Panc1 (cell line): ENCODE measurements at regions not wholly inside any gene's neighbourhood (a gene's known extent, or its start where the extent isn't known, plus 50 kb on each side); places are given as distances from the start of the nearest gene placed in this dataset.

Experiments used
- ATAC-seq: fragments of 200-7000 bp; cut with Tn5 transposase; 2 replicates; pipeline ENCODE4 v1.9.1; 2020; ENCODE audit warnings: mild to moderate bottlenecking, moderate library complexity
- BruUV-seq: library from RNA; stranded (reverse); fragments of 400-500 nt; replicated peaks from 2 replicates; lab custom pipeline; 2021; lab: Mats Ljungman, UMichigan
- CTCF ChIA-PET: fragments of 300-600 bp; sonication (Branson Sonifier 250); formaldehyde crosslinking; loops from one replicate; lab custom pipeline; 2022; ENCODE audit warnings: antibody characterized with exemption; lab: Charles Lee
- POLR2A ChIA-PET: fragments of 300-600 bp; sonication (Branson Sonifier 250); formaldehyde crosslinking; loops from one replicate; lab custom pipeline; 2022; ENCODE audit warnings: antibody characterized with exemption; lab: Charles Lee
- DNase-seq: peaks from one replicate; pipeline ENCODE4 v3.0.0-alpha.2; 2010; ENCODE audit warnings: low read depth, low spot score
- H3K27ac ChIP-seq: 2 replicates; pipeline ENCODE4 v1.5.1; 2011; ENCODE audit warnings: mild to moderate bottlenecking, low read length, inconsistent platforms
- H3K27me3 ChIP-seq: fragments of 200-500 bp; sonication (Bioruptor generic); 2 replicates; pipeline ENCODE4 v1.6.0; 2014; ENCODE audit warnings: low read length, inconsistent platforms; ENCODE audit not compliant: control insufficient read depth, insufficient read depth
- H3K36me3 ChIP-seq: fragments of 200-500 bp; sonication (Bioruptor generic); 2 replicates; pipeline ENCODE4 v1.5.1; 2014; ENCODE audit warnings: inconsistent platforms, mild to moderate bottlenecking, low read length, moderate library complexity; ENCODE audit not compliant: control insufficient read depth, insufficient read depth
- H3K4me1 ChIP-seq: 2 replicates; pipeline ENCODE4 v1.5.1; 2011; ENCODE audit warnings: inconsistent platforms, mild to moderate bottlenecking, low read length, moderate library complexity; ENCODE audit not compliant: control insufficient read depth, insufficient read depth
- H3K4me3 ChIP-seq, 2 experiments: 2 replicates each; pipeline ENCODE4 v1.5.1; 2011 to 2012; ENCODE audit warnings: low read depth in 2 of 2, low read length in 2 of 2, mild to moderate bottlenecking in 2 of 2, inconsistent platforms in 1 of 2, moderate library complexity in 1 of 2
- H3K9me3 ChIP-seq: fragments of 200-500 bp; sonication (Bioruptor generic); 2 replicates; pipeline ENCODE4 v1.5.1; 2014; ENCODE audit warnings: low read depth, mild to moderate bottlenecking, inconsistent platforms, low read length, moderate library complexity; ENCODE audit not compliant: control insufficient read depth, insufficient read depth
- CTCF ChIP-seq: fragments of 450-650 bp; IDR thresholded peaks from 2 replicates; pipeline ENCODE4 v1.5.1; 2017; ENCODE audit warnings: mild to moderate bottlenecking
- POLR2AphosphoS5 ChIP-seq: IDR thresholded peaks from 2 replicates; pipeline ENCODE4 v1.6.1; 2012; ENCODE audit warnings: mild to moderate bottlenecking, low read depth, low read length, moderate library complexity
- SIN3A ChIP-seq: IDR thresholded peaks from 2 replicates; pipeline ENCODE4 v1.6.1; 2012; ENCODE audit warnings: low read depth, mild to moderate bottlenecking, low read length, moderate library complexity, borderline replicate concordance; ENCODE audit not compliant: insufficient read depth
- TCF7L2 ChIP-seq: IDR thresholded peaks from 2 replicates; pipeline ENCODE4 v1.6.1; 2011; ENCODE audit warnings: mild to moderate bottlenecking, low read depth, low read length, inconsistent platforms
- in situ Hi-C: cut with HindIII; loops from 2 replicates; pipeline ENCODE4 v1.10.0; 2016; ENCODE audit warnings: low sequenced_read_pairs, low pct_unique_long_range_greater_than_20kb
- intact Hi-C: fragments of 100-400 bp; cut with micrococcal nuclease; formaldehyde crosslinking; loops from one replicate; pipeline ENCODE4 v1.10.0; 2022; ENCODE audit not compliant: unreplicated experiment
- TF ChIP-seq, protein P1 (sequence below), 2 experiments: IDR thresholded peaks; 2 replicates each; pipeline ENCODE4 v1.6.1; 2011 to 2012; ENCODE audit warnings: low read depth in 2 of 2, control low read depth in 1 of 2, low read length in 1 of 2, mild to moderate bottlenecking in 1 of 2, moderate library complexity in 1 of 2; ENCODE audit not compliant: insufficient read depth in 1 of 2

DNA sequence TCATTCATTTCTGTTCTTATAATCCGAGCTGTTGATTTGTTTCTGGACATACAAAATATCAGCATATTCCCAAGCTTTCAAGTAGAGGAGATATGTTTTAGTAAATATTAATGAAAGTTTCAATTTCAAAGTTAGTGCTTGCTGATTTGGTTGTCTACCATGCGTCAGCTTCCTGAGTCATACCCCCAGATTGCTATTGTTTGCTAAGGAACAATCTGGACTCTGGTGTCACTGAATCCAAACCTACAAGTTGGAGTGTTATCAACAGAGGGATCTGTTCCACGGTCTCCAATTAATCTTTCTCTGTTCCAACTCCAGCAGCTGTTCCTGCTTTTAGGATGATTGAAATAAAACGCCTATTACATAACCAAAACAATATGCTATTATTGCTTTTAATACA lies 96.1 kb upstream of the FAM9A start:
- H3K9me3 ChIP-seq = no peaks in the 10 kb centered on the region
- ATAC-seq (no peak), DNase-seq (no peak)
- H3K27me3 ChIP-seq = no peaks in the 10 kb centered on the region
- intact Hi-C loops = no loop called here
- BruUV-seq = no TSS peak
- CTCF ChIA-PET = no interaction called here
- H3K36me3 ChIP-seq = no peaks in the 10 kb centered on the region
- TF ChIP-seq TCF7L2 = no peak
- POLR2A ChIA-PET = no interaction called here
- H3K4me1 ChIP-seq = no peaks in the 10 kb centered on the region
- no peak overlapping the region for H3K27ac ChIP-seq
- no peak overlapping the region for H3K4me3 ChIP-seq
- in situ Hi-C loops = no loop called here

DNA sequence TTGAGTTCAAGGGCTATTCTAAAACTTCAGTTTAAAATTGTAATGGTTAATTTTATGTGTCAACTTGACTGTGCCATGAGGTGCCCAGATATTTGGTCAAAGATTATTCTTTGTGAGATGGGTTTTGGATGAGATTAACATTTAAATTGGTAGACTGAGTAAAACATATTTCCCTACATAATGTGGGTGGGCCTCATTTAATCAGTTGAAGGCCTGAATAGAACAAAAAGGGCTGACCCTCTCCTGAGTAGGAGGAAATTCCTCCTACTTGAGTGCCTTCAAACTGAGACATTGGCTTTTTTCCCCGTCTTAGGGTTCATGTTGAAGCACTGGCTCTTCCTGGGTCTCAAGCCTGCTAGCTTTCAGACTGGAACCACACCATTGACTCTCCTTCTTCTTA lies 89.6 kb upstream of the FAM9A start:
- H3K9me3 ChIP-seq = no peaks in the 10 kb centered on the region
- ATAC-seq (no peak), DNase-seq (no peak)
- H3K27ac ChIP-seq = no peak overlapping the region
- H3K4me1 ChIP-seq = no peaks in the 10 kb centered on the region
- H3K36me3 ChIP-seq = no peaks in the 10 kb centered on the region
- ChIA-PET CTCF (no interaction called here), POLR2A (no interaction called here)
- intact Hi-C loops (no loop called here), in situ Hi-C loops (no loop called here)
- no peak overlapping the region for H3K4me3 ChIP-seq
- no peaks in the 10 kb centered on the region for H3K27me3 ChIP-seq
- no peak for TF ChIP-seq SIN3A
- TF ChIP-seq CTCF = no peak
- TF ChIP-seq TCF7L2 = no peak
- TF ChIP-seq, protein P1, sequence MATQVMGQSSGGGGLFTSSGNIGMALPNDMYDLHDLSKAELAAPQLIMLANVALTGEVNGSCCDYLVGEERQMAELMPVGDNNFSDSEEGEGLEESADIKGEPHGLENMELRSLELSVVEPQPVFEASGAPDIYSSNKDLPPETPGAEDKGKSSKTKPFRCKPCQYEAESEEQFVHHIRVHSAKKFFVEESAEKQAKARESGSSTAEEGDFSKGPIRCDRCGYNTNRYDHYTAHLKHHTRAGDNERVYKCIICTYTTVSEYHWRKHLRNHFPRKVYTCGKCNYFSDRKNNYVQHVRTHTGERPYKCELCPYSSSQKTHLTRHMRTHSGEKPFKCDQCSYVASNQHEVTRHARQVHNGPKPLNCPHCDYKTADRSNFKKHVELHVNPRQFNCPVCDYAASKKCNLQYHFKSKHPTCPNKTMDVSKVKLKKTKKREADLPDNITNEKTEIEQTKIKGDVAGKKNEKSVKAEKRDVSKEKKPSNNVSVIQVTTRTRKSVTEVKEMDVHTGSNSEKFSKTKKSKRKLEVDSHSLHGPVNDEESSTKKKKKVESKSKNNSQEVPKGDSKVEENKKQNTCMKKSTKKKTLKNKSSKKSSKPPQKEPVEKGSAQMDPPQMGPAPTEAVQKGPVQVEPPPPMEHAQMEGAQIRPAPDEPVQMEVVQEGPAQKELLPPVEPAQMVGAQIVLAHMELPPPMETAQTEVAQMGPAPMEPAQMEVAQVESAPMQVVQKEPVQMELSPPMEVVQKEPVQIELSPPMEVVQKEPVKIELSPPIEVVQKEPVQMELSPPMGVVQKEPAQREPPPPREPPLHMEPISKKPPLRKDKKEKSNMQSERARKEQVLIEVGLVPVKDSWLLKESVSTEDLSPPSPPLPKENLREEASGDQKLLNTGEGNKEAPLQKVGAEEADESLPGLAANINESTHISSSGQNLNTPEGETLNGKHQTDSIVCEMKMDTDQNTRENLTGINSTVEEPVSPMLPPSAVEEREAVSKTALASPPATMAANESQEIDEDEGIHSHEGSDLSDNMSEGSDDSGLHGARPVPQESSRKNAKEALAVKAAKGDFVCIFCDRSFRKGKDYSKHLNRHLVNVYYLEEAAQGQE (IDR thresholded peaks at IDR 0.05; ENCODE audit: insufficient read depth in 1 of 2, low read depth in 2 of 2, low read length in 1 of 2) = no peak
- TF ChIP-seq POLR2AphosphoS5 = no peak
- BruUV-seq = no TSS peak

DNA sequence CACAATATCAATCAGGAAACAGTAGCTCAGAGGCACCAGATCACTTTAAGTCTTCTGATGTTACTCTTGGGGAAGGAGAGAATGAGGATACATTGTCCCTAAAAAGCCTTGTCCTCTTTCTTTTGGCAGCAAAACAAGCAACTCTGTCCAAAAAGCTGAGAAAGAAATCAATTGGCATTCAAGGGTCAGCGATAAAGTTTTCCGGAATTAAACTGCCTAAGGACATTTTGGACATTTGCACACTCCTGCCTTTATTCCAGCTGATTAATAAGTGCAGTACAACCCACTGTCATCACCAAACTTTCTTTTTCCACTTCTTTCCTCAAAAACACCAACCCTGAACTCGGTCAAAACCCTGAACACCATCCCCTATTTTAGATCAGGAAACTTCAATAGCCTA lies 85.8 kb upstream of the FAM9A start:
- H3K4me3 ChIP-seq = no peak overlapping the region
- H3K4me1 ChIP-seq = no peaks in the 10 kb centered on the region
- no peak for DNase-seq
- ChIA-PET POLR2A (no interaction called here), CTCF (no interaction called here)
- in situ Hi-C loops = no loop called here
- no peaks in the 10 kb centered on the region for H3K36me3 ChIP-seq
- H3K27me3 ChIP-seq = no peaks in the 10 kb centered on the region
- no TSS peak for BruUV-seq
- no peak overlapping the region for H3K27ac ChIP-seq
- intact Hi-C loops = no loop called here
- H3K9me3 ChIP-seq = no peaks in the 10 kb centered on the region
- ATAC-seq = no peak
- TF ChIP-seq CTCF = no peak
- TF ChIP-seq TCF7L2 = no peak
- TF ChIP-seq, protein P1 (IDR thresholded peaks at IDR 0.05; ENCODE audit: insufficient read depth in 1 of 2, low read depth in 2 of 2, low read length in 1 of 2) = no peak
- no peak for TF ChIP-seq POLR2AphosphoS5
- TF ChIP-seq SIN3A = no peak
